Activated T-cell treated with anti-CD3 and anti-CD28 coated beads, Interleukin-2, amount 50 U/mL, for 4 hours (primary cell): ENCODE measurements at regions not wholly inside any gene's neighbourhood (a gene's known extent, or its start where the extent isn't known, plus 50 kb on each side); places are given as distances from the start of the nearest gene placed in this dataset.

ENCODE experiments used
- ATAC-seq, 2 donors: fragments of 200-7000 bp; cut with Tn5 transposase; one replicate each; pipeline ENCODE4 v1.10.0; 2021
- DNase-seq: peaks from one replicate; pipeline ENCODE4 v3.0.0-alpha.2; 2020
- H3K27me3 Mint-ChIP-seq: one replicate; pipeline ENCODE4 v1.8.0; 2021; ENCODE audit warnings: low read depth, mixed read lengths
- H3K36me3 Mint-ChIP-seq: one replicate; pipeline ENCODE4 v1.8.0; 2022; ENCODE audit warnings: mixed read lengths; ENCODE audit not compliant: insufficient read depth
- H3K4me1 Mint-ChIP-seq: one replicate; pipeline ENCODE4 v1.8.0; 2021; ENCODE audit warnings: low read depth, mixed read lengths
- H3K4me3 Mint-ChIP-seq: one replicate; pipeline ENCODE4 v1.8.0; 2021; ENCODE audit warnings: mild to moderate bottlenecking, moderate library complexity, mixed read lengths
- H3K9me3 Mint-ChIP-seq: one replicate; pipeline ENCODE4 v1.8.0; 2021; ENCODE audit warnings: mixed read lengths

DNA sequence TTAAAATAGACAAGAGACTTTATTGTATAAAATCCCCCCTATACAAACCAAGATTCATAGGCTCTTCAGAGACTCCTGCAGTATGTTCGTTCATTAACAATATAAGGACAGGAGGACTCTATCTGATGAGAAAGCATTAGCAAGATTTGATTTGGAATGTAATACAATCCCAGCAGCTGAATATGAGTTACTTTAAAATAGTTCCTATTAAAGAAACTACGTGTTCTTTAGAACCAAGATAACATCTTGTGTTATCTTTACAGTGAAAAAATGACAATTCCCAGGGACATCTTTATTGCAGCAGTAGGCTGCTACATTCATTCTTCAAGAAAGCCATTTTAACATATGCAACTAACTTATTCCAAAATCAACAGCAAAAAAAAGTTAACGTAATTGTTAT lies 1360.1 kb upstream of the GJE1 start:
- Mint-ChIP-seq H3K27me3 (no peaks in the 10 kb centered on the region), H3K9me3 (peaks cover 5% of the 10 kb centered on the region), H3K4me3 (no peak overlapping the region), H3K36me3 (no peaks in the 10 kb centered on the region), H3K4me1 (peaks cover 4% of the 10 kb centered on the region)
- ATAC-seq (no peak), DNase-seq (no peak)

DNA sequence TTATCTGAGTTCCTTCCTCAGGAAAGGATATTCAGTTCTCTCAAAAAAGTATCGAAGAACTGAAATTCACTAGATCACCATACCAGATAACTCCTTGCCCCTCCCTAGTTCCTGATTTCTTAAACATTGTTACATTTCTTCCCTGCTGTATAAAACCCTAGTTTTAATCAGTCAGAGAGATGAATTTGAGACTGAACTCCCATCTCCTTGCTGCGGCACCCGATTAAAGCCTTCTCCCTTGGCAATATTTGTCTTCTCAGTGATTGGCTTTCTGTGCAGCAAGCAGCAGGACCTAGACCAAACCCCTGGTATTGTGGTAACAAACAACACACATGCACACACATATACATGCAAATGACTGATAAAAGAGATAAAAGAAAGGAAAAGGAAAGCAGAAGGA lies 1364.6 kb upstream of the GJE1 start:
- peaks cover 5% of the 10 kb centered on the region for H3K9me3 Mint-ChIP-seq
- no peaks in the 10 kb centered on the region for H3K27me3 Mint-ChIP-seq
- H3K36me3 Mint-ChIP-seq: no peaks in the 10 kb centered on the region
- ATAC-seq: no peak
- H3K4me3 Mint-ChIP-seq: no peak overlapping the region
- H3K4me1 Mint-ChIP-seq: no peaks in the 10 kb centered on the region
- DNase-seq: no peak

DNA sequence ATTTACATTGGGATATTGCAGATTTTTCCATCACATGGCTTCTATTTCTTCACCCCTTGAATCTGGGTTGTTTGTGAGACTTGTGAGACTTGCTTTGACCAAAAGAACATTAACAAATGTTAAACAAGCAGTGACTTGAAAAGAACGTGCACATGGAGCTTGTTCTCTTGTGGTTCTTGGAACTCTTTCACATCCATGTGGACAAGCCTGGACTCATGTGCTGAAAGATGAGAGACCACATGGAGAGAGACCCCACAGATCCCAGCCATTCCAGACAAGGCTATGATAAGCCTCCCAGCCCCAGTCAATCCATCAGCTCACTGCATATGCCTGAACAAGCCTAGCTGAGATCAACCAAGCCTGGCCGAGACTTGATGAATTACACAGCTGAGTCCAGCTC lies 1365.7 kb upstream of the GJE1 start:
- ATAC-seq (no peak), DNase-seq (no peak)
- Mint-ChIP-seq H3K9me3 (peaks cover 5% of the 10 kb centered on the region), H3K36me3 (no peaks in the 10 kb centered on the region), H3K4me1 (no peaks in the 10 kb centered on the region), H3K27me3 (no peaks in the 10 kb centered on the region), H3K4me3 (no peak overlapping the region)

DNA sequence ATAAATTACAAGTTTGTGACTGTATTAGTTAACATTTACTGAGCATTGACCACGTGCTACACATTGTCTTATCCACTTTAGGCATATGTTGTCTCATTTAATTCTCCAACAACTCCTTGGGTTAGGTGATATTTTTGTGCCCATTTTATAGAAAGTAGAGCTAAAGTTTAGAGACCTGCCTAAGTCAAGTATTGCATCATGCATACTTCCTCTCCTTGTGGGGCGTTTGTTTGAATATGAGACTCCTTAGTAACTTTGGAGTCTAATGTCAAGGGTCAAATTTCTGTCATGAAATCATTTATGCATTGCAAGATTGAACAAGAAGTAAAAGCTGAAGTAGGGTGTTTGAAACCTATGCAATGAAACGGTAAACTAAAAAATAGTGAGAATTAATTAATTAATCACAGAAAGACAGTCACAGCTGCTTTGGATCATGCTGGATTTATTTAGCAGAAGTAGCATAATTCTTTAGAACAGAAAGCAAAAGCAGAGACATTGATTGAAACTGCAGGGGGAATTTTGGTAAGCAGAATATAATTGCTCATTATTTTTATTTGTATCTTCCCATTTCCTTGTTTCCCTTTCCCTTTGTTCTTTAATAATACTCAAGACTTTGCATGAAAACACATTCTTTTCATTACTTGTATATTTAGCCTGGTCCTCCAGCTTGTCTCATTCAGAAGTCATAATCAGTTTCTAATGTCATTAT lies 1374.4 kb upstream of the GJE1 start:
- ATAC-seq (no peak), DNase-seq (no peak)
- H3K4me3 Mint-ChIP-seq: no peak overlapping the region
- no peaks in the 10 kb centered on the region for H3K4me1 Mint-ChIP-seq
- no peaks in the 10 kb centered on the region for H3K27me3 Mint-ChIP-seq
- no peaks in the 10 kb centered on the region for H3K9me3 Mint-ChIP-seq
- H3K36me3 Mint-ChIP-seq: no peaks in the 10 kb centered on the region

DNA sequence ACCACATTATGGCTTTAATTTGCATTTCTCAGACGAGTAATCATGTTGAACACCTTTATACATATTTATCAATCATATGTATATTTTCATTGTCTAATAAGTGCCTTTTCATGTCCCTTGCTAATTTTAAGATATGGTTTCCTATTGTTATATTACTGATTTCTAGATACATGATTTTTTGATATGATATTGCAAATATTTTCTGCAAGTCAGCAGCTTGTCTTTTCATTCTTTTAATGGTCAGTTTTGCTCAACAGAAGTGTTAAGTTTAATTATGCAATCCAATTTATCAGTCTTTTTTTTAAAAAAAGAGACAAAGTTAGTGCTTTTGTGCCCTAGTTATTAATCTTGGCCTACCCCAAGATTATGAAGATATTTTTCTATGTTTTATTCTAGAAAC lies 1377.8 kb upstream of the CITED2 start:
- no peak for DNase-seq
- H3K27me3 Mint-ChIP-seq: no peaks in the 10 kb centered on the region
- ATAC-seq: no peak
- H3K36me3 Mint-ChIP-seq: no peaks in the 10 kb centered on the region
- H3K4me1 Mint-ChIP-seq: no peaks in the 10 kb centered on the region
- no peak overlapping the region for H3K4me3 Mint-ChIP-seq
- peaks cover 10% of the 10 kb centered on the region for H3K9me3 Mint-ChIP-seq

DNA sequence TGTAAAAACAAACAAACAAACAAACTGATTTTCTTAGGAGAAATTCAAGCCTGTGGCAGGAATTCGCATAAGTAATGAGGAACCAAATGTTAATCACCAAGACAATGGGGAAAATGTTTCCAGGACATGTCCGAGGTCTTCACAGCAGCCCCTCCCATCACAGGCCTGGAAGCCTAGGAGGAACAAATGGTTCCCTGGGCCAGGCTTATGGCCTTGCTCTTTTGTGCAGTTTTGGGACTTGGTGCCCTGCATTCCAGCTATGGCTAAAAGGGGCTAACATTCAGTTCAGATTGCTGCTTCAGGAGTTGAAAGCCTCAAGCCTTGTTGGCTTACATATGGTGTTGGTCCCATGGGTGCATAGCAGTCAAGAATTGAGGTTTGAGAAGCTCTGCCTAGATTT lies 1372.7 kb upstream of the CITED2 start:
- DNase-seq (no peak), ATAC-seq (no peak)
- Mint-ChIP-seq H3K9me3 (peaks cover 14% of the 10 kb centered on the region), H3K4me3 (no peak overlapping the region), H3K27me3 (no peaks in the 10 kb centered on the region), H3K4me1 (no peaks in the 10 kb centered on the region), H3K36me3 (no peaks in the 10 kb centered on the region)

DNA sequence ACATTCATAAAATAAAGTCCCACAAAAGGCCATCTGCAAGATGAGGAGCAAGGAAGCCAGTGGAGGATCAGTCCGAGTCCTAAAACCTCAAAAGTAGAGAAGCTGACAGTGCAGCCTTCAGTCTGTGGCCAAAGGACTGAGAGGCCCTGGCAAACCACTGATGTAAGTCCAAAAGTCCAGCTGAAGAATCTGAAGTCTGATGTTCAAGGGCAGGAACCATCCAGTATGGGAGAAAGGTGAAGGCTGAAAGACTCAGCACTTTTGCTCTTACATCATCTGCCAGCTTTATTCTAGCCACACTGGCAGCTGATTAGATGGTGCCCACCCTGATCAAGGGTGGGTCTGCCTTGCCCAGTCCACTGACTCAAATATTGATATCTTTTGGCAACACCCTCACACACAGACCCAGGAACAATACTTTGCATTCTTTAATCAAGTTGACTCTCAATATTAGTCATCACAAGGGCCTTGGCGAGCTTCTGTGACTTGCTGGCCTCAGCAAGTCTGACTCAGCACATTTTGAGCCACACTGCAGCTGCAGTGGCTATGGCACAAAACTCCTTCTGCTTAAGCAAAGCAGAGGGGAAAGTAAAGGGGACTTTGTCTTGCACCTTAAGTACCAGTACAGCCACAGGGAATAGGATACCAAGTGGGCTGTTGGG lies 1370.3 kb upstream of the CITED2 start:
- Mint-ChIP-seq H3K4me1 (no peaks in the 10 kb centered on the region), H3K36me3 (no peaks in the 10 kb centered on the region), H3K9me3 (peaks cover 14% of the 10 kb centered on the region), H3K27me3 (no peaks in the 10 kb centered on the region), H3K4me3 (no peak overlapping the region)
- no peak for ATAC-seq
- no peak for DNase-seq

DNA sequence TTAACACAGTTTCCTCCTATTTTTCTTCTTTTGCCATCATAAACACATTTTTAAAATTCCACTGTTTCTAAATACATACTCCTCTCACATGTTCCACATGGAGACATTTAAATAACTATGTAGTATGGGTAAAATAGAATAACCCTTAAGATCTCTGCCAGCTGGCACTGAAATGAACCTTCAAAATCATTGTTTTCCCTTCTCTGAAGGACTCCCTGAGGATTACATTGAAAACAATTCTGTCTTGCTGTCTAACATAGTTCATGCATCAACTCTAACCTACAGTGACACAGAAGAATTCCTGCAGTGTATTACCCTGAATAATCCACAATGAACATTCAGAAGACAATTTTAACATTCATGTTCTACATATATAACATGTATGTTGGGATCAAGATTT lies 1361.8 kb upstream of the CITED2 start:
- Mint-ChIP-seq H3K27me3 (no peaks in the 10 kb centered on the region), H3K4me1 (no peaks in the 10 kb centered on the region), H3K9me3 (no peaks in the 10 kb centered on the region), H3K4me3 (no peak overlapping the region), H3K36me3 (no peaks in the 10 kb centered on the region)
- DNase-seq (no peak), ATAC-seq (no peak)

DNA sequence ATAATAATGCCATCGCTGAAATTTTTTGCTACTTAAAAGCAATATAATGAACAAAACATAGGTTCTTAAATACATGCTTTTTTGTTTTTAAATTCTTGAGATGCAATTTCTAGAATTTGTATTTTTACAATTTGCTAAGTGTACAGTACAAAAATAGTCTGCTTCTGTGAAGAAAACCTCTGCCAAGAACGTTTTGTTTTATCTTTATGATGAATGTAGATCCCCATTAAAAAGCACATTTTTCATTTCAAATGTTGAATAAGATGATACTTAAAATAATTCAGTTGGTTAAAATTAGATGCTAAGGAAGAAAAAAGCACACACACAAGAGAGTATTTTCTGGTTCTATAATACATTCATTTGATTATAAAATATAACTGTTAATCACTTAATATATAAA lies 1358.5 kb upstream of the CITED2 start:
- no peak for DNase-seq

DNA sequence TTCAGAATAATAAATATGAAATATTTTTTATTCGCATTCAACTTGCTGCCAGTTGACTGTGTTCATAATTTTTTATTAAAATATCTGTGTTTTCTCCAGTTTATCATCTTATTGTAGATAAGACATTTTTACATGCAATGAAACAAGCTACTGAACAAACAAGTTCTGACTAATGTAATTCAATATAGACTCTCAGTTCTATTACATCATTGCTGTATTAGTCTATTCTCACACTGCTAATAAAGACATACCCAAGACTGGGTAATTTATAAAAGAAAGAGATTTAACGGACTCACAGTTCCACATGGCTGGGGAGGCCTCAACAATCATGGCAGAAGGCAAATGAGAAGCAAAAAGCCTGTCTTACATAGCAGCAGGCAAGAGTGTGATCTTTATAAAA lies 1357.7 kb upstream of the CITED2 start:
- DNase-seq: no peak
- no peaks in the 10 kb centered on the region for H3K36me3 Mint-ChIP-seq
- H3K4me1 Mint-ChIP-seq: no peaks in the 10 kb centered on the region
- no peaks in the 10 kb centered on the region for H3K27me3 Mint-ChIP-seq
- no peak overlapping the region for H3K4me3 Mint-ChIP-seq
- ATAC-seq: no peak
- H3K9me3 Mint-ChIP-seq: no peaks in the 10 kb centered on the region

More for the DNA sequence above, 1358.5 kb upstream of the CITED2 start:
- no peaks in the 10 kb centered on the region for H3K9me3 Mint-ChIP-seq
- no peaks in the 10 kb centered on the region for H3K4me1 Mint-ChIP-seq
- no peaks in the 10 kb centered on the region for H3K27me3 Mint-ChIP-seq
- H3K36me3 Mint-ChIP-seq: no peaks in the 10 kb centered on the region
- no peak for ATAC-seq
- H3K4me3 Mint-ChIP-seq: no peak overlapping the region

DNA sequence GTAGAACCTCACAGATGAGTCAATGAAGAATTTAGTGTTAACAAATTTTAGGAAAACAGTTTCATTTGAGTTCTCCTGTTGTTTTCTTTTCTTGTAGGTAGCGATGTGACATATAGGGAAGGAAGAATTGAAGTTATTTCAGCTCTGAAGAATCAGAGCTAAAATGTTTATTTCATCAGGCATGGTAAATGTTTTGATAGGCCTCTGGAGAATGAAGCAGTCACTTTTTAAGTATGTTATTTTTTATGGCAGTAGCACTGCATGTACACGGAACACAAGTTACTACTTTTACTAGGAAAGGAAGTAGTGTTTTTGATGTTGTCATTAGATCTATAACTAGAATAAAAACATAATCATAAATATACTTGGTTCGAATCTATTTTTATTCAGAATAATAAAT lies 1357.3 kb upstream of the CITED2 start:
- no peaks in the 10 kb centered on the region for H3K36me3 Mint-ChIP-seq
- DNase-seq (no peak), ATAC-seq (no peak)
- no peaks in the 10 kb centered on the region for H3K4me1 Mint-ChIP-seq
- no peaks in the 10 kb centered on the region for H3K27me3 Mint-ChIP-seq
- H3K9me3 Mint-ChIP-seq: no peaks in the 10 kb centered on the region
- no peak overlapping the region for H3K4me3 Mint-ChIP-seq

DNA sequence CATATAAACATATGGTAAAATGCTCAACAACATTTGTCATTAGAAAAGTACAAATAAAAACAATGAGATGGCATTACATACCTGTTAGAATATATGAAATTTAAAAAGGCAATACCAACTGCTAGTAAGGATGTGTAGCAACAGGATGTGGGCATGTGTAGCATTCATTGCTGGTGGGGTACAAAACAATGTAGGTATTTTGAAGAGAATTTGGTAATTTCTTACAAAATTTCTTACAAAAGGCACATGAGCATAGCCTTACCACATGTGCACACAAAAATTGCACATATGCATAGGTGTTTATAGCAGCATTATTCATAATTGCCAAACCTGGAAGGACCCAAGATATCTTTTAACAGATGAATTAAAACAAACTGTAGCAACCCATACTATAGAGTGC lies 1355.1 kb upstream of the CITED2 start:
- DNase-seq (no peak), ATAC-seq (no peak)
- Mint-ChIP-seq H3K4me3 (no peak overlapping the region), H3K9me3 (no peaks in the 10 kb centered on the region), H3K36me3 (no peaks in the 10 kb centered on the region), H3K27me3 (no peaks in the 10 kb centered on the region), H3K4me1 (no peaks in the 10 kb centered on the region)

DNA sequence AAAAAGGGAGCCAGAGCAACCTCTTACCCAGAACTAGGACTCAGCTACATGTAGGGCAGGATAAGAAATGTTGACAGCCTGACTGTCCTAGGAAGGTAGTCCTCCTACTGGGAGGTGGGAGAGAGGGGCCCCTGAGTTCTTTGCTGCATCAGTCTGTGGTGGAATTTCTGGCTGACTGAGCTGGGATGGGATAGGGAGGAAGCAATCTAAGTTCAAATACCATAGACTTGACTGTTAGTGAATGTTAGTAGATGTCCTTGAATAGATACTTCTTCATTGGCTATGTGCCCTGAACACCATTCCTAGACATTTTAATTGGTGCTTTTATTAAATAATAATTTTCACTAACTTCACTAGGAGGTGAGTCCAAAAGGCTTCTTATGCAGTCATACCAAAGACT lies 1343.6 kb upstream of the CITED2 start:
- ATAC-seq: no peak

DNA sequence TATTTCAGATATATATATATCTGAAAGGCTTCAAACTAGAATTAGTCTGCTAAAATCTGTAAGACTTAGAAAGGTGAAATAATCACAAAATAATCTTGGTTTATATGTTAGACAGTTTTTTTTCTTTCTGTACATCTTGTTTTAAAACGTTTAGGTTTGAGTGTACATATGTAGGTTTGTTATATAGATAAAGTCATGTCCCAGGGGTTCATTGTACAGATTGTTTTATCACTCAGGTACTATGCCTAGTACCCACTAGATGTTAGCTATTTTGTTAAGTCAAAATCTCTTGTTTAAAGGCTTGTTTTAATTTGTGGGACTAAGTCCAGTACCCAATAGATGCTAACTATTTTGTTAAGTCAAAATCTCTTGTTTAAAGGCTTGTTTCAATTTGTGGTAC lies 1339.0 kb upstream of the CITED2 start:
- Mint-ChIP-seq H3K4me1 (no peaks in the 10 kb centered on the region), H3K36me3 (peaks cover 4% of the 10 kb centered on the region), H3K9me3 (peaks cover 20% of the 10 kb centered on the region), H3K27me3 (no peaks in the 10 kb centered on the region), H3K4me3 (no peak overlapping the region)
- ATAC-seq: no peak
- DNase-seq: no peak

More for the DNA sequence above, 1343.6 kb upstream of the CITED2 start:
- H3K4me3 Mint-ChIP-seq: no peak overlapping the region
- H3K4me1 Mint-ChIP-seq: no peaks in the 10 kb centered on the region
- H3K27me3 Mint-ChIP-seq: no peaks in the 10 kb centered on the region
- DNase-seq: no peak
- peaks cover 20% of the 10 kb centered on the region for H3K9me3 Mint-ChIP-seq
- peaks cover 4% of the 10 kb centered on the region for H3K36me3 Mint-ChIP-seq

DNA sequence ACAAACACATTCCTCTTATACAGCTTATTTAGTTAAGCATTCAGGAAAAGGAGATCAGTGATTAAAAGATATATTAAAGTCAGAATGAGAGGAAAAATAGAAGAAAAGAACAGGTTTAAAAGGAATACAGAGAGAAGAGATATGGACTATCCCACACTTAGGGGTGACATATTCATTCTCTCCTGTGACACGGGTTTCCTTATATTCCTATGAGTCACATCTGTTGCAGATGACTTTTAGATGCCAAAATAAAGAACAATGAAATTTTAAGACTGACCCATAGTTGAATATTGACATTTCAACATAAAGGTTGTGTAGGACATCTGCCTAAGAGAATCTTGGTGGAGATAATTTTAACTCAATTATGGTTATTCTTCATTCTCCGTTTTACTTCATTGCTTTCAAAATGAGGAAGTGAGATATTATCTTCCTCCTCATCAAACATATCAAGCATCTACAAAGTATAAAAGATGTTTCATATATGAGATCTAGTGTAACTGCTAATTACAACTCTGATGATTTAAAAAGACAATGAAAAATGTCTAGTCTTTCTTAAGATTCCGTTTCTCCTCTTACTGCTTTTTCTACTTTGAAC lies 1336.7 kb upstream of the CITED2 start:
- no peaks in the 10 kb centered on the region for H3K36me3 Mint-ChIP-seq
- peaks cover 5% of the 10 kb centered on the region for H3K9me3 Mint-ChIP-seq
- no peaks in the 10 kb centered on the region for H3K4me1 Mint-ChIP-seq
- H3K4me3 Mint-ChIP-seq: no peak overlapping the region
- ATAC-seq: no peak
- no peaks in the 10 kb centered on the region for H3K27me3 Mint-ChIP-seq
- DNase-seq: no peak
